Fibroblast of skin of left quadriceps (primary cell): ENCODE measurements at regions not wholly inside any gene's neighbourhood (a gene's known extent, or its start where the extent isn't known, plus 50 kb on each side); places are given as distances from the start of the nearest gene placed in this dataset.

ENCODE experiments used
- DNase-seq, 2 experiments: peaks; one replicate each; pipeline ENCODE4 v3.0.0-alpha.2; 2013; ENCODE audit warnings: low read depth in 2 of 2

- DNase-seq, result no peak
Measured at GRCh38 chr2:38509947-38510326, 92.8 kb downstream of the HNRNPLL start.

GRCh38 chr2:38509314-38509946 lies 93.3 kb downstream of the HNRNPLL start:
- peak; percentile 83 to 84 for DNase-seq

- peak; percentile 55 to 64 for DNase-seq
Measured at GRCh38 chr2:38508311-38509039, 94.3 kb downstream of the HNRNPLL start.

GRCh38 chr2:38507712-38508111 lies 95.0 kb downstream of the HNRNPLL start:
- no peak for DNase-seq

DNA sequence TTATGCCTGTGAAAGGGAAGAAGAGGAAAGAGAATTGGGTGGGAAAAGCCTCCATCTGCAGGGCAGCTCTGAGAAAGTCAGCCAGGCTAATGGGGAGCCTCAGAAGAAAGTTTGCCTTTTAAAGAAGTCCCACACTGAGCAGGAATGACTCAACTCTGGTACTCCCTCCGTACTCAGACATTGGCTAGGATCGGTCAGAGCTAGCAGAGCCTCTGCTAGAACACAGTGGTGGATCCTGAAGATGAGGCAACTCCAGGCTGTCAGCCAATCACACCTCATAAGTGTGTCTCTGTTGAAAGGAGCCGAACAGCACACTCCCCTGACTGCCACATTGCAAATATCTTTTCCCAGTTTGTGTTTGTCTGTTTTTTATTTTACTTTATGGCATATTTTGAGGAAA lies 96.9 kb downstream of the HNRNPLL start:
- peak; percentile 61 to 65 for DNase-seq

DNA sequence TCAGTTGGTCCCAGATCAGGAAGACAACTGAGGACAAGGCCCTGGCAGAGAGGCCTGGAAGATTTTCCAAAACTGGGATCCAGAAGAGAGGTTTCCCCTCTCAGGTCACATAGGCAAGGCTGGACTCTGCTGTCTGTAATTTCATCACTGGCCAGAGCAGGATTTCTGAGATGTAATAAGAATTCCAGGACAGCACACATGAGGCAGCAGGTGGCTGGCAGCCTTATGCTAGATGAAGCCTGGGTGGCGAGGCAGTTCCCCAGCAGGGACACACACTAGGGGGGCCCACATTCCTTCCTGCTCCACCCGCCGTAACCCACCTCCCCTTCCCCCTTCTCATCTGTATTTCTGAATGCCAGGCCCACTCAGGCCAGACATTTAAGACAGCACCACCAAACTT lies 98.6 kb downstream of the HNRNPLL start:
- DNase-seq, result no peak

- no peak for DNase-seq
Measured at GRCh38 chr2:38502107-38502506, 100.6 kb downstream of the HNRNPLL start.

DNA sequence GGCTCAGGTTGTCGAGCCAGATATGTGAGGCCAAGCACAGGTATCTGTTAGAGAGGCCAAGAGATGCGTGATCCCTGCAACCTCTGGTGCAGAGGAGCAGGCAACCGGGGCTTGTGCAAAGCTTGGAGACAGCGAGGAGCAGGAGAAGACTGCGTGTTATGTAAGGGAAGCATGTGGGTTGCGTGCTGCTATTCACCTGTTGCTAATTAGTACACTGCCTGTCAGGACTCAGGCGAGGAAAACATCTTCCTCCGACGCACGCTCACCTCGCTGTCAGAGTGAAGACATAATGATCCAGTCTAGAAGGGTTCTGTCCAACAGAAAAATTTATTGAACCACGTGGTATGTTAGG lies 102.5 kb downstream of the HNRNPLL start:
- DNase-seq, result no peak

GRCh38 chr2:38499548-38500282 lies 103.0 kb downstream of the HNRNPLL start:
- DNase-seq, result no peak

GRCh38 chr2:38498045-38498481 lies 104.7 kb downstream of the HNRNPLL start:
- DNase-seq, result no peak

DNA sequence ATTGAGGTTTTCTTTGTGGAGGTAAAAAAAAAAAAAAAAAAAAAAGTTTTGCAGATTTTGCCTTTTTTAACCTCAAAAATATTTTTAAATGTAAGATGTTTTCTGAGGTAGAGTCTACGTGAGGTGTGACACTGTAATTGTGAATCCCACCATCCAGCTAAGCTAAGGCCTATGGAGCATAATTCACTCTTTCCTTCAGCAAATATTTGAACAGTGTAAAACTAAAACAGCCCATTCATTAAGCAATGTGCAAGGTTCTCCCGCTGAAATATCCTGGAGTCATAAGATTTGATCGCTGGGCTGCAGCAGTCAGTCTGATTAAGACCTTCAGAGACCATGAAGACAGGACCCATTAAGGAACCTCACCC lies 105.1 kb downstream of the HNRNPLL start:
- no peak for DNase-seq

DNA sequence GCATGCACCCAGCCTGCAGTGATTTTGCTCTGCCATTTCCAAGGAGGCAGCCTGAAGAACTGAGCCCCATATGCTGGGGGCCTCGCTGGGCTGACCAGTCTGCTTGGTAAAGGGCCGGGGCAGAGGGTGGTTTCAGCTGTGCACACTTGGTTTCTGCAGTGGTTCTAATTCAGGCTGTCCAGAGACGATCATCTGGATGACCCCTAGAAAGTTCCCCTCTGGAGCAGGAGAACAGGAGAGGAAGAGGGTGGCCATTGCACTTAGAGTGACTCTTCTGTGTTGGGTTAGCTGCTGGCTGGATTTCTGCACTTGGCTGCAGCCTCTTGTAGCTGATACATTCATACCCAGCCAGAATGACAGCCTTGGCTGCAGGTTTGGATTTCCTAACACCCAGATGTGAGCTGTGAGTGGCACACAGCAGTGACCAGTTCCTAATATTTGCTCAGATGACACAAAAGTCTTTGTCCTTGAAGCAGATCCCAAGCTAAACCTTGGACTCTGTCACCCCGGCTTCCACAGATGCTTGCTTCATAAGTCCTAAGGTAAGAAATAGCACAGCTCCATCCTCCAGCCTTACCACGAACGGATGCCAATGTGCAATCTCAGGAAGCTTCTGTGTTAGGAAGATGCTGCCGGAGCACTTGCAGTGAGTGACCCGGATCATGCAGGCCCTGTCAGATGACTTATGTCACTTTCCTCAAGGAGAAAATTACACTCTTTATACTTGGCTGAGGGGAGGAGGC lies 105.6 kb downstream of the HNRNPLL start:
- no peak for DNase-seq

DNA sequence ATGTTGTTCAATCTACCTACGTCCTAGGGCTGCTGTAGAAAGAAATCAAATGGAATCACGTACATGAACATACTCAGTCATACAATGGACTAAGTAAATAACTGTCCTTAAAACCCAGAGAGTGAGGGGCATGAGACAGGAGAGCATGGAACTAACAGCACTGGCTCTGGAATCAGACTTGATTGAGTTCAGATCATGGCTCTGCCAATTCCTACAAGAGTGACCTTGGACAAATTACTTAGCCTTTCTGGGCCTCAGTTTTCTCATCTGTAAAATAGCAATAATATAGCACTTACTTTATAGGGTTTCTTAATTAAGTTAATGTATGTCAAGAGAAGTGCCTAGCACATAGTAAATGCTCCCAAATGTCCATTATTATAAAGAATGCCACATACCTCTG lies 106.8 kb downstream of the HNRNPLL start:
- DNase-seq, result no peak

- no peak for DNase-seq
Measured at GRCh38 chr2:38494394-38494793, 108.3 kb downstream of the HNRNPLL start.

DNA sequence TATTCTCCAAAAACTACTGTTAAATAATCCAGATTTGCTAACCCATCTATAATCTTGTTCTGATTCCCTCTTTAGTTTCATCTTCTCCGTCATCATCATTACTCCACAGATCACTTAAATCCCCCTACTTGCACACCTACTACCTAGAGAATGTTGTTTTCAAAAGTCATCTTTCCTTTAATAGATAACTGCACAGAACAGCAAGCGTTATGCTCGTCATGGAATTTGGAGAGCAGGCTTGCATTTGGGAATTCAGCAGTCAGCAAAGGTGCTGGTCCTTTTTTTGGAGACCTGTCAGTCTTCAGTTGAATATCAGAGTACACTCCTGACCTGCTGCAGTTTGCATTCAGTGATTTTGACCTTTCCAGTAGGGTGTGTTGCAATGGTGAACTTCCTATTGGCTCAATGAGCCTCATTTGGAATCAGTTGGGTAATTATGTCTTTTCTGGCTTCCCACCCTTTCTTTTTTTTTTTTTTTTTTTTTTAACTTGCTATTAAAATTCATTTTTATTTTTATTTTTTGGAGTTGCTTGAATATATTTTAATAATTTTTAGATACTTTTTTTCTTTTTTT lies 110.6 kb downstream of the HNRNPLL start:
- DNase-seq, result no peak

GRCh38 chr2:38491436-38491835 lies 111.3 kb downstream of the HNRNPLL start:
- no peak for DNase-seq

GRCh38 chr2:38489846-38490245 lies 112.8 kb upstream of the ATL2 start:
- no peak for DNase-seq

DNA sequence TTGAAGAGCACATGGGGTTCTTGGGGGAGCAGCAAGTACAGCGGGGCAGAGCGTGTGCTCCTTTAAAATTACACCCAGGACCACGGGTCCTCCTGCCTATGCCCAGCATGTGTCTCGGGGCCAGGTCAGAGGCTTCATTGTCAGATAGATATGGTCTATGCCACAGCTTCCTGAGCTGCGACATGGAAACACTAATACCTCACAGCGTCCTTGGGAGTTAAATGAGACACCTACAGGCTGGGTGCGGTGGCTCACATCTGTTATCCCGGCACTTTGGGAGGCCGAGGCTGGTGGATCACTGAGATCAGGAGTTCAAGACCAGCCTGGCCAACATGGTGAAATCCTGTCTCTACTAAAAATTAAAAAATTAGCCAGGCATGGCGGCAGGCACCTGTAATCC lies 110.8 kb upstream of the ATL2 start:
- no peak for DNase-seq

- DNase-seq, result no peak
Measured at GRCh38 chr2:38486213-38487026, 109.3 kb upstream of the ATL2 start.

GRCh38 chr2:38485734-38486133 lies 108.7 kb upstream of the ATL2 start:
- no peak for DNase-seq

DNA sequence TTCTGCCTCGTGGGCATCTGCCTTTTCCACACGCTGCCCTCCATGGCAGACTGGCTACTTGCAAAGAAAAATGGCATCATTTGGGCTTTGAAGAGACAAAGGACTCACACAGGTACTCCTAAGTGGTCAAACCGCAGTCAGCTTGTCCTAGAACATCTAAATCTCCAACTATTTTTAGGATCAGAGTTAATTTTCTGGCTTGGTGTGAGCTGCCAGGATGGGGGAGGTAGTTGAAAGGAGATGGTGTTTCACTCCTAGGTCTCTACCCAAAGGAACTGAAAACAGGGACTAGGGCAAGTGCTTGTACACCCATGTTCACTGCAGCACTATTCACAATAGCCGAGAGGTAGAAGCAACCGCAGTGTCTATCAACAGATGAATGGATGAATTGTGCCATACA lies 107.9 kb upstream of the ATL2 start:
- no peak for DNase-seq
